ENCODE measurements at regions not wholly inside any gene's neighbourhood (a gene's known extent, or its start where the extent isn't known, plus 50 kb on each side); places are given as distances from the start of the nearest gene placed in this dataset.

DNA sequence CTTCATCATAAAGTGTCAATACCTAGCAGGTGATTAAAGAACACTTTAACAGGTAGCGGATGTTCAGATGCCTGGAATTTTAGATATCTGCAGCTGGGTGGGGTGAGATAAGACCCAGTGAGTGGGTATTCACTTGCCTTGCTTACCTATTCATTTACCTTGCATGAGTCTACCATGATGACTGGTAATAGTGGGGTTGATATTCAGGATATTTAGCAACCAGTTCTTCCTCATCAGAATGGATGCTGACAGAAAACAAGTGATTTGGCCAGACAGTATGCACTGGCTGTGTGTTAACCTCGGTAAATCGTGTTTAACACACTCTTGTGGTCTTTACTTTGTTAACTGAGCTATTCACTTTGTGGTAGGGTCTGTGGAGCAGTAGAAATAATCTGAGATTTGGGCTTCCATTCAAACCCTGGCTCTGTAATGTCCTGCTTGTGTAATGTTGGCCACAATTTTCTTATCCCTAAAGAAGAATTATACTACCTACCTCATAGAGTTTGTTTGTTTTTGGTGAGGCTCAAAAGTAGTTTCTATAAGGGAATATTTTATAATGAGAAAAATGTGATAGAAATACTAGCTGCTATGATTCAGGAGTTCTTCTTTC lies 391.9 kb upstream of the TBL1XR1 start:
- H3K27me3 ChIP-seq (ENCODE audit: insufficient read depth, low read length) = no peaks in the 10 kb centered on the region

DNA sequence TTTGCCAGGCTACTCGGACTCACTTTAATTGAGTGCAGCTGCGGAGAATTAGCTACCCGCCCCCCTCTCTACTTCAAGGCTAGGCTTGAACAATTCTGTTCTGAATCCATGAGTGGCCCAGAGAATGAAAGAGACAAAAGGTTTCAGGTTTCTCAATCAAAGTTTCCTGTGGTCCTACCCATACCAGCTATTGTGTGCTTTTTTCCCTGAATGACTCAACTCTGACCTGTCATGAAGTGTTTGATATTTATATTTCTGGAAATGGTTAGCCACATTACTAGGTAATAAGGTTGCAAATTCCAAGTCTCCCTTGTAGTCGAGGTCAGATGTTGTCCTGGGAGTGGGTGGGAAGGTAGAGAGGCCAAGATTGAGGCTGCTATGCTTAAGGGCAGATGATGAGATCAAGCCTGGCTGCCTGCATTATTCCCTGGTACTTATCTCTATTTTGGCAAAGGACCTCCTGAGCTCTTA lies 392.7 kb upstream of the TBL1XR1 start:
- Histone ChIP-seq H3K4me3 (ENCODE audit: low read length) (no peak overlapping the region), H3K27me3 (ENCODE audit: insufficient read depth, low read length) (no peaks in the 10 kb centered on the region), H3K36me3 (ENCODE audit: insufficient read depth, low read length) (no peaks in the 10 kb centered on the region), H3K9me3 (ENCODE audit: low read length) (no peaks in the 10 kb centered on the region), H2AFZ (ENCODE audit: low read depth, low read length) (no peak overlapping the region), H3K4me1 (ENCODE audit: insufficient read depth, low read length) (peaks cover 21% of the 10 kb centered on the region)

More for the DNA sequence above, 391.9 kb upstream of the TBL1XR1 start:
- Histone ChIP-seq H3K9me3 (ENCODE audit: low read length) (no peaks in the 10 kb centered on the region), H3K4me3 (ENCODE audit: low read length) (no peak overlapping the region), H2AFZ (ENCODE audit: low read depth, low read length) (no peak overlapping the region), H3K36me3 (ENCODE audit: insufficient read depth, low read length) (no peaks in the 10 kb centered on the region), H3K4me1 (ENCODE audit: insufficient read depth, low read length) (peaks cover 21% of the 10 kb centered on the region)

DNA sequence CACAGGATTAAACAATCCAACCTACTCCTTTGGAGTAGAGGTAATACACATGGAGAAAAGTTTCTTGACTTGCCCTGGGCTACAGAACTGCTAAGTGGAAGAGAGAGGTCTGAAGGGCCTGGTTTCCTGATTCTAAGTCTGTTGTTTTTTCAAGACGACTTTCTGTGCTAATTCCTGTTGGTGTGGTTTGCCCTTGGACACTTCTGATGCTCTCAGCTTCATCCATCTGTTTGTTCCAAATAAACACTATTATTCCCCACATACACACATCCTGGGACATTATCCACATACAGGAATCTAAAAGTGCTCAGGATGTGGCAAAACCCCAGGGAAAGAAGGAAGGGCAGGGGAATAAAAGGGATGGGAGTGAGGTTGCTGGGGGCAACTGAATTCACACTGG lies 393.5 kb upstream of the TBL1XR1 start:
- Histone ChIP-seq H3K4me1 (ENCODE audit: insufficient read depth, low read length) (peaks cover 21% of the 10 kb centered on the region), H2AFZ (ENCODE audit: low read depth, low read length) (no peak overlapping the region)

DNA sequence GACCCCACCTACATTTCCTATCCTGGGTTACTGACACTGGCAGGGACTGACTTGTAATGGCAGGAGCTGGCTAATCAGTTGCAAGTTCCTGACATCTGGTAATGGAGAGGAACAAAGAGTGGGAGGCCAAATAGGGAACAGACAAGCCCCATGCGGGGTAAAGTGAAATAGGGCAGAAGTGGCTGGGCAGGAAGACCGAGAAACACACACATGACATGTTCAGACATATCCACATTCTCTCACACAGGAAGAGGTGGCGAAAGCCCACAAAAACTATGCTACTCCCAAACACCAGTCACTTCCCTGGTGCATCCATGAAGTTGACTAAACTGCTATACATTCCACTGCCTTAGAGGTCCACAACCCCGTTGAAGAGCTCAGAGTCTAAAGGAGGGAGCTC lies 394.1 kb upstream of the TBL1XR1 start:
- Histone ChIP-seq H3K27me3 (ENCODE audit: insufficient read depth, low read length) (no peaks in the 10 kb centered on the region), H3K4me1 (ENCODE audit: insufficient read depth, low read length) (peaks cover 21% of the 10 kb centered on the region), H3K36me3 (ENCODE audit: insufficient read depth, low read length) (no peaks in the 10 kb centered on the region), H3K9me3 (ENCODE audit: low read length) (no peaks in the 10 kb centered on the region), H3K4me3 (ENCODE audit: low read length) (no peak overlapping the region), H2AFZ (ENCODE audit: low read depth, low read length) (no peak overlapping the region)

More for the DNA sequence above, 393.5 kb upstream of the TBL1XR1 start:
- Histone ChIP-seq H3K36me3 (ENCODE audit: insufficient read depth, low read length) (no peaks in the 10 kb centered on the region), H3K27me3 (ENCODE audit: insufficient read depth, low read length) (no peaks in the 10 kb centered on the region), H3K9me3 (ENCODE audit: low read length) (no peaks in the 10 kb centered on the region), H3K4me3 (ENCODE audit: low read length) (no peak overlapping the region)

- Histone ChIP-seq H3K9me3 (ENCODE audit: low read length) (no peaks in the 10 kb centered on the region), H3K4me1 (ENCODE audit: insufficient read depth, low read length) (peaks cover 36% of the 10 kb centered on the region), H3K27me3 (ENCODE audit: insufficient read depth, low read length) (no peaks in the 10 kb centered on the region), H3K4me3 (ENCODE audit: low read length) (no peak overlapping the region), H3K36me3 (ENCODE audit: insufficient read depth, low read length) (no peaks in the 10 kb centered on the region), H2AFZ (ENCODE audit: low read depth, low read length) (no peak overlapping the region)
These were observed 396.8 kb upstream of the TBL1XR1 start for GRCh38 chr3:177594096-177594495.

- no peaks in the 10 kb centered on the region for H3K36me3 ChIP-seq (ENCODE audit: insufficient read depth, low read length)
- H3K9me3 ChIP-seq (ENCODE audit: low read length) = no peaks in the 10 kb centered on the region
- no peak overlapping the region for H3K4me3 ChIP-seq (ENCODE audit: low read length)
- no peaks in the 10 kb centered on the region for H3K27me3 ChIP-seq (ENCODE audit: insufficient read depth, low read length)
- H3K4me1 ChIP-seq (ENCODE audit: insufficient read depth, low read length) = peaks cover 30% of the 10 kb centered on the region
- H2AFZ ChIP-seq (ENCODE audit: low read depth, low read length) = no peak overlapping the region
These were observed 398.4 kb upstream of the TBL1XR1 start for GRCh38 chr3:177595530-177596188.

DNA sequence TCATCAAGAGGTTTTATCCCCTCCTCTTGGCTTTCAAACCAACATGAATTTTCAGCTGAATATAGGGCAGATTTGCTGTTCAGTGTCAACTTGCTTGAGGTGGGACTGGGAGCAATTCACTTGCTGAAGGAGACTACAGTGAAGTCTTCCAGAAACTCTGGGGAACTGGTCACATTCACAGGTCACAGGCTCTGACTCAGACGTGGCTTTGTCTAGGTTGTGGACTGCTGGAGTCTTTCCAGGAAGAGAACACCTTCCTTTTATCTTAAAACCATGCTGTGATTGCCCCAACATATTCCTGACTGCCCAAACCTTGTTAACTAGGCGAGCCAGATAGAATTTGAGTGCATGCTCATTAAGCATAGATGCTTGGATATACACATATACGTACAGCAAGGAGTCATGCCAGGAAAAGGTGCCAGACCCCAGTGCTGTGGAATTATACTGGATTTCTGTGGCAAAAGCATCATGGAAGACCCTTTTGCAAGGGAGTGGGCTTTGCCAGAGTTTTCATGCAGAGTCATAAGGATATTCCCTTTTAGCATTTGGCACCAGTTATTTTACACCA lies 399.1 kb upstream of the TBL1XR1 start:
- Histone ChIP-seq H3K9me3 (ENCODE audit: low read length) (no peaks in the 10 kb centered on the region), H2AFZ (ENCODE audit: low read depth, low read length) (no peak overlapping the region), H3K4me1 (ENCODE audit: insufficient read depth, low read length) (peaks cover 25% of the 10 kb centered on the region), H3K4me3 (ENCODE audit: low read length) (no peak overlapping the region), H3K36me3 (ENCODE audit: insufficient read depth, low read length) (no peaks in the 10 kb centered on the region), H3K27me3 (ENCODE audit: insufficient read depth, low read length) (no peaks in the 10 kb centered on the region)

- Histone ChIP-seq H2AFZ (ENCODE audit: low read depth, low read length) (no peak overlapping the region), H3K36me3 (ENCODE audit: insufficient read depth, low read length) (no peaks in the 10 kb centered on the region), H3K27me3 (ENCODE audit: insufficient read depth, low read length) (no peaks in the 10 kb centered on the region), H3K4me3 (ENCODE audit: low read length) (no peak overlapping the region), H3K4me1 (ENCODE audit: insufficient read depth, low read length) (peaks cover 22% of the 10 kb centered on the region), H3K9me3 (ENCODE audit: low read length) (no peaks in the 10 kb centered on the region)
These were observed 399.6 kb upstream of the TBL1XR1 start for GRCh38 chr3:177596816-177597271.

DNA sequence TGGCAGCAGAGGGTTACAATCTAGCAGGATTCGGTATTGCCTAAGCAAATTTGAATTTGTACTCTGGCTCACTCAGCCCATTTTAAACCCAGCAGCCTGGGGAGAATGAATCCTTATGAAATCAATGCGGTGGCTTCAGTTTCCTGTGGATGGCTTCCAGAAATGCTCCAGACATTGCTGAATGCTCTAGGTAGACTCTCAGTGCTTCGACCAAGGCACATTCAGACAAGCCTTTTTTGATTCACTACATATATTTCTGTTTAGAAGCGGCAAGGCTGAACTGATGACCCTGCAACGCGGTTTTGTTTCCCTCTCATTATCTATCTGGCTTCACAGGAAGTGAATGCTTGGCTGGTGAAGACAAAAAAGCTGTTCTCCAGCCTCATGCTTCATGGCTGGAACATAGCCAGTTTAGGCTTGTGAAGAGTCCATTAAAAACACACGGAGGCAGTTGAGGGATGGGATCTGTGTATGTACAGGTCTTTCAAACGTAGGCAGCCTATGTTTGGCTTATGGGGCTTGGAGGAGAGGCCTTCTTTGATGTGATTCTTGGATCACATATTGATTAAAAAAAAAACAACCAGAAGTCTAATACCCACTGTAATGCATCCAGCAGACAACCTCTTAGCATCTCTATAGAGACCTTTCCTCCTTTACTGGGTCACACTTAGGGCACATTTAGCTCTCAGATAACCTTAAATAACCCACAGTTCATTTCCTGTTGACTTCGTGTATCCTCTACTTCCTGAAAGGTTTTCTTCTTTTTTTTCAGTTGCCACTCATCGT lies 400.2 kb upstream of the TBL1XR1 start:
- Histone ChIP-seq H2AFZ (ENCODE audit: low read depth, low read length) (peak overlapping the region; percentile 20), H3K4me3 (ENCODE audit: low read length) (no peak overlapping the region), H3K27me3 (ENCODE audit: insufficient read depth, low read length) (no peaks in the 10 kb centered on the region), H3K36me3 (ENCODE audit: insufficient read depth, low read length) (no peaks in the 10 kb centered on the region), H3K9me3 (ENCODE audit: low read length) (no peaks in the 10 kb centered on the region), H3K4me1 (ENCODE audit: insufficient read depth, low read length) (peaks cover 22% of the 10 kb centered on the region)

DNA sequence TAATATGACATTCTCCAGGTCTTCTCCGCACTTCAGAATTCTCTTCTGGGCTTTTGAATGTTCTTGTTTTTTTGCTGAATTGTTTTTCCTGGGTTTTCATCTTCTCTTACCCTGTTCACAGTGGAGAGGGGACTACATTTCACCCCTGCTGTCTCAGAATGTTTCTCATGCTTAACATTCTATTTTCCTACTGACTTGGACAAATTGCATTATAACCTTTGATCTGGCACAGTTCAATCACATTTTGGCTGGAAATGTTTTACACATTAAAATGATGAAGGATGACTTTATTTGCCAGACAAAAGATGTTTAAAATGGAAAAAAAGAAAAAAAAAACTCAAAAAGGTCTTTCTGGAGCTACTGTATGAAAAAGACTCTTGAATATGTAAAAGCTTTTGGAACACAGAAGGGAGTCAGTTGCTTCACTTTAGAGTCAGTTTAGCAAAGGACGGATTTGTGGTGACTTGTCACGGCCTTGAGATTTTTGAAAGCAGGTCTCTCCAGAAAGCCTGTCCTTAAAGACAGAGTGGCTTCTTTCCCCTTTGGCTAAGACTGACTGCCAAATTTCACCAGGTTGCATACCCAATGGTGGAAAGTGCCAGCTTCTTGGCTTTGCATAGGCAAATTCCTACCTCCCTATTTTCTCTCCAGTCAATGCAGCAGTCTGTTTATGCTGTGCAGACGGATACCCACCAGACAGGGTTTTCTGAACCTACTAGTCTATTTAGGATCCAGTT lies 401.0 kb upstream of the TBL1XR1 start:
- no peak overlapping the region for H3K4me3 ChIP-seq (ENCODE audit: low read length)
- no peaks in the 10 kb centered on the region for H3K27me3 ChIP-seq (ENCODE audit: insufficient read depth, low read length)
- peaks cover 22% of the 10 kb centered on the region for H3K4me1 ChIP-seq (ENCODE audit: insufficient read depth, low read length)
- H2AFZ ChIP-seq (ENCODE audit: low read depth, low read length) = peak overlapping the region; percentile 20
- H3K9me3 ChIP-seq (ENCODE audit: low read length) = no peaks in the 10 kb centered on the region
- H3K36me3 ChIP-seq (ENCODE audit: insufficient read depth, low read length) = no peaks in the 10 kb centered on the region

- H3K36me3 ChIP-seq (ENCODE audit: insufficient read depth, low read length) = no peaks in the 10 kb centered on the region
- no peaks in the 10 kb centered on the region for H3K9me3 ChIP-seq (ENCODE audit: low read length)
- H2AFZ ChIP-seq (ENCODE audit: low read depth, low read length) = no peak overlapping the region
- H3K4me1 ChIP-seq (ENCODE audit: insufficient read depth, low read length) = peaks cover 22% of the 10 kb centered on the region
- no peak overlapping the region for H3K4me3 ChIP-seq (ENCODE audit: low read length)
- no peaks in the 10 kb centered on the region for H3K27me3 ChIP-seq (ENCODE audit: insufficient read depth, low read length)
These were observed 402.0 kb upstream of the TBL1XR1 start for GRCh38 chr3:177599326-177599725.

GRCh38 chr3:177599837-177600236 lies 402.6 kb upstream of the TBL1XR1 start:
- Histone ChIP-seq H3K4me3 (ENCODE audit: low read length) (no peak overlapping the region), H3K9me3 (ENCODE audit: low read length) (no peaks in the 10 kb centered on the region), H3K27me3 (ENCODE audit: insufficient read depth, low read length) (no peaks in the 10 kb centered on the region)

More at GRCh38 chr3:177599837-177600236, 402.6 kb upstream of the TBL1XR1 start:
- peaks cover 22% of the 10 kb centered on the region for H3K4me1 ChIP-seq (ENCODE audit: insufficient read depth, low read length)
- no peak overlapping the region for H2AFZ ChIP-seq (ENCODE audit: low read depth, low read length)
- H3K36me3 ChIP-seq (ENCODE audit: insufficient read depth, low read length) = no peaks in the 10 kb centered on the region

Measured in neuron (in vitro differentiated cells).